Trophoblast cell (in vitro differentiated cells and primary cell): ENCODE measurements at regions not wholly inside any gene's neighbourhood (a gene's known extent, or its start where the extent isn't known, plus 50 kb on each side); places are given as distances from the start of the nearest gene placed in this dataset.

Source experiments
- DNase-seq, 2 donors: peaks; one replicate each; pipeline ENCODE4 v3.0.0-alpha.2; 2016
- H2AFZ ChIP-seq: 2 replicates; pipeline ENCODE4 v1.6.1; 2013; ENCODE audit warnings: low read length, moderate library complexity, mild to moderate bottlenecking; ENCODE audit not compliant: insufficient read depth, poor library complexity
- H2AK5ac ChIP-seq: 2 replicates; pipeline ENCODE4 v1.6.1; 2013; ENCODE audit warnings: mild to moderate bottlenecking, low read length
- H2BK120ac ChIP-seq: 2 replicates; pipeline ENCODE4 v1.6.1; 2013; ENCODE audit warnings: low read length, mild to moderate bottlenecking, moderate library complexity; ENCODE audit not compliant: insufficient read depth, poor library complexity
- H2BK12ac ChIP-seq: 2 replicates; pipeline ENCODE4 v1.6.1; 2013; ENCODE audit warnings: mild to moderate bottlenecking, low read length, moderate library complexity
- H2BK5ac ChIP-seq: 2 replicates; pipeline ENCODE4 v1.6.1; 2013; ENCODE audit warnings: low read length, low read depth, moderate library complexity, mild to moderate bottlenecking; ENCODE audit not compliant: poor library complexity
- H3K14ac ChIP-seq: 2 replicates; pipeline ENCODE4 v1.6.1; 2013; ENCODE audit warnings: mild to moderate bottlenecking, low read length
- H3K18ac ChIP-seq: 2 replicates; pipeline ENCODE4 v1.6.1; 2013; ENCODE audit warnings: mild to moderate bottlenecking, low read length
- H3K23ac ChIP-seq: 2 replicates; pipeline ENCODE4 v1.6.1; 2013; ENCODE audit warnings: low read length
- H3K27ac ChIP-seq: 2 replicates; pipeline ENCODE4 v1.5.1; 2013; ENCODE audit warnings: low read depth, mild to moderate bottlenecking, inconsistent platforms, low read length, moderate library complexity
- H3K27me3 ChIP-seq: 2 replicates; pipeline ENCODE4 v1.6.1; 2013; ENCODE audit warnings: inconsistent platforms, mild to moderate bottlenecking, low read length, moderate library complexity; ENCODE audit not compliant: insufficient read depth
- H3K36me3 ChIP-seq, 2 experiments: 1 replicate in 1 of 2; 2 replicates in 1 of 2; pipeline ENCODE4 v1.6.1; 2013; ENCODE audit warnings: low read length in 2 of 2, mild to moderate bottlenecking in 2 of 2, moderate library complexity in 1 of 2; ENCODE audit not compliant: insufficient read depth in 2 of 2, control insufficient read depth in 1 of 2
- H3K4ac ChIP-seq: 2 replicates; pipeline ENCODE4 v1.6.1; 2013; ENCODE audit warnings: low read depth, mild to moderate bottlenecking, low read length, moderate library complexity
- H3K4me1 ChIP-seq, 2 experiments: 1 replicate in 1 of 2; 2 replicates in 1 of 2; pipeline ENCODE4 v1.6.1; 2013; ENCODE audit warnings: low read length in 2 of 2, mild to moderate bottlenecking in 2 of 2, moderate library complexity in 1 of 2; ENCODE audit not compliant: insufficient read depth in 2 of 2, control insufficient read depth in 1 of 2
- H3K4me2 ChIP-seq: 2 replicates; pipeline ENCODE4 v1.6.1; 2013; ENCODE audit warnings: inconsistent platforms, mild to moderate bottlenecking, low read length, moderate library complexity
- H3K4me3 ChIP-seq: 2 replicates; pipeline ENCODE4 v1.5.1; 2013; ENCODE audit warnings: mild to moderate bottlenecking, low read depth, low read length, inconsistent platforms
- H3K79me1 ChIP-seq: one replicate; pipeline ENCODE4 v1.6.1; 2013; ENCODE audit warnings: low read length
- H3K79me2 ChIP-seq: 2 replicates; pipeline ENCODE4 v1.6.1; 2013; ENCODE audit warnings: low read length, mild to moderate bottlenecking; ENCODE audit not compliant: control insufficient read depth, insufficient read depth, poor library complexity
- H3K9ac ChIP-seq: 2 replicates; pipeline ENCODE4 v1.6.1; 2013; ENCODE audit warnings: mild to moderate bottlenecking, low read length
- H3K9me3 ChIP-seq: 2 replicates; pipeline ENCODE4 v1.6.1; 2013; ENCODE audit warnings: low read depth, mild to moderate bottlenecking, control low read depth, inconsistent platforms, low read length; ENCODE audit not compliant: insufficient read depth
- H4K12ac ChIP-seq: 2 replicates; pipeline ENCODE4 v1.6.1; 2013; ENCODE audit warnings: low read depth, mild to moderate bottlenecking, low read length, moderate library complexity
- H4K8ac ChIP-seq: 2 replicates; pipeline ENCODE4 v1.6.1; 2013; ENCODE audit warnings: low read depth, mild to moderate bottlenecking, low read length, moderate library complexity
- H4K91ac ChIP-seq: one replicate; pipeline ENCODE4 v1.6.1; 2013; ENCODE audit warnings: low read depth, mild to moderate bottlenecking, low read length, moderate library complexity
- WGBS: extraction: QIAGEN DNeasy Blood & Tissue Kit; methylation state at CpG from one replicate; pipeline ENCODE4 v1.1.7; 2013; ENCODE audit warnings: missing lambda C conversion rate; ENCODE audit not compliant: insufficient read length, insufficient coverage; ENCODE audit errors: extremely low coverage; 5-methylcytosine and 5-hydroxymethylcytosine counted together

GRCh38 chr17:73724341-73724740, 80.1 kb upstream of the SDK2 start:
- no peak overlapping the region for H3K4me2 ChIP-seq
- H4K8ac ChIP-seq: no peak overlapping the region
- no peak overlapping the region for H2AK5ac ChIP-seq
- H3K9ac ChIP-seq: no peak overlapping the region
- no peak overlapping the region for H3K27ac ChIP-seq
- H3K79me1 ChIP-seq: no peaks in the 10 kb centered on the region
- H2BK5ac ChIP-seq: no peak overlapping the region
- no peaks in the 10 kb centered on the region for H3K27me3 ChIP-seq
- H4K91ac ChIP-seq: no peak overlapping the region
- H2BK12ac ChIP-seq: no peak overlapping the region
- WGBS: no CpG with 5 or more reads among the region's 5 CpGs
- H3K36me3 ChIP-seq: no peaks in the 10 kb centered on the region
- peaks cover 0 to 6% of the 10 kb centered on the region in 2 experiments for H3K4me1 ChIP-seq
- H4K12ac ChIP-seq: no peak overlapping the region
- H3K4me3 ChIP-seq: no peak overlapping the region
- no peak overlapping the region for H2BK120ac ChIP-seq
- no peak for DNase-seq
- no peak overlapping the region for H2AFZ ChIP-seq
- no peak overlapping the region for H3K14ac ChIP-seq
- no peak overlapping the region for H3K18ac ChIP-seq
- no peaks in the 10 kb centered on the region for H3K79me2 ChIP-seq
- no peak overlapping the region for H3K4ac ChIP-seq
- H3K9me3 ChIP-seq: peaks cover 7% of the 10 kb centered on the region
- no peak overlapping the region for H3K23ac ChIP-seq

GRCh38 chr17:73724990-73725389, 80.7 kb upstream of the SDK2 start:
- Histone ChIP-seq H3K79me1 (no peaks in the 10 kb centered on the region), H3K79me2 (no peaks in the 10 kb centered on the region), H2BK12ac (no peak overlapping the region), H3K18ac (no peak overlapping the region), H3K36me3 (no peaks in the 10 kb centered on the region), H2BK120ac (no peak overlapping the region), H3K27ac (no peak overlapping the region), H2AK5ac (no peak overlapping the region), H2BK5ac (no peak overlapping the region), H4K8ac (no peak overlapping the region), H3K9ac (no peak overlapping the region), H3K4me3 (no peak overlapping the region), H4K91ac (no peak overlapping the region), H3K4ac (no peak overlapping the region), H3K27me3 (no peaks in the 10 kb centered on the region), H3K9me3 (peaks cover 8% of the 10 kb centered on the region), H2AFZ (no peak overlapping the region), H3K4me1 (peaks cover 0 to 5% of the 10 kb centered on the region in 2 experiments), H3K14ac (no peak overlapping the region), H4K12ac (no peak overlapping the region), H3K4me2 (no peak overlapping the region), H3K23ac (no peak overlapping the region)
- no CpG with 5 or more reads among the region's 4 CpGs for WGBS
- DNase-seq: no peak

- Histone ChIP-seq H2AK5ac (no peak overlapping the region), H3K14ac (no peak overlapping the region), H2BK120ac (no peak overlapping the region), H3K4me1 (no peaks in the 10 kb centered on the region), H3K36me3 (no peaks in the 10 kb centered on the region), H3K79me1 (no peaks in the 10 kb centered on the region), H3K27ac (no peak overlapping the region), H2BK5ac (no peak overlapping the region), H3K4ac (no peak overlapping the region), H3K18ac (no peak overlapping the region), H3K9me3 (peaks cover 8% of the 10 kb centered on the region), H2BK12ac (no peak overlapping the region), H4K8ac (no peak overlapping the region), H3K23ac (no peak overlapping the region), H2AFZ (no peak overlapping the region), H3K9ac (no peak overlapping the region), H3K27me3 (no peaks in the 10 kb centered on the region), H4K91ac (no peak overlapping the region), H3K79me2 (no peaks in the 10 kb centered on the region), H3K4me2 (no peak overlapping the region), H4K12ac (no peak overlapping the region), H3K4me3 (no peak overlapping the region)
- WGBS: no CpG with 5 or more reads among the region's 12 CpGs
- DNase-seq: no peak
Measured at GRCh38 chr17:73725794-73726515, 81.7 kb upstream of the SDK2 start.

GRCh38 chr17:73727941-73728340, 83.7 kb upstream of the SDK2 start:
- H2BK120ac ChIP-seq: no peak overlapping the region
- no peak overlapping the region for H2AK5ac ChIP-seq
- H3K9me3 ChIP-seq: peaks cover 13% of the 10 kb centered on the region
- H3K27me3 ChIP-seq: no peaks in the 10 kb centered on the region
- H3K79me2 ChIP-seq: no peaks in the 10 kb centered on the region
- no peak overlapping the region for H3K4me2 ChIP-seq
- H3K4me3 ChIP-seq: no peak overlapping the region
- H3K4ac ChIP-seq: no peak overlapping the region
- H4K8ac ChIP-seq: no peak overlapping the region
- no peaks in the 10 kb centered on the region for H3K79me1 ChIP-seq
- H3K4me1 ChIP-seq: no peaks in the 10 kb centered on the region
- H3K18ac ChIP-seq: no peak overlapping the region
- no peak overlapping the region for H2BK12ac ChIP-seq
- H3K27ac ChIP-seq: no peak overlapping the region
- no peak overlapping the region for H3K14ac ChIP-seq
- no peak overlapping the region for H3K9ac ChIP-seq
- H3K36me3 ChIP-seq: no peaks in the 10 kb centered on the region
- no peak overlapping the region for H2AFZ ChIP-seq
- no CpG with 5 or more reads among the region's 8 CpGs for WGBS
- H4K12ac ChIP-seq: no peak overlapping the region
- no peak overlapping the region for H2BK5ac ChIP-seq
- H3K23ac ChIP-seq: no peak overlapping the region
- no peak overlapping the region for H4K91ac ChIP-seq
- no peak for DNase-seq
